Brain microvascular endothelial cell (primary cell): ENCODE measurements at regions not wholly inside any gene's neighbourhood (a gene's known extent, or its start where the extent isn't known, plus 50 kb on each side); places are given as distances from the start of the nearest gene placed in this dataset.

ENCODE experiments used
- DNase-seq: peaks from one replicate; pipeline ENCODE4 v3.0.0-alpha.2; 2020
- H3K27ac ChIP-seq: fragments of 250-450 bp; sonication (Bioruptor Pico); 2 replicates; pipeline ENCODE4 v1.5.1; 2020; ENCODE audit warnings: mild to moderate bottlenecking, moderate library complexity
- H3K27me3 ChIP-seq: fragments of 250-450 bp; sonication (Bioruptor Pico); replicated peaks from 2 replicates; pipeline ENCODE4 v1.5.1; 2020; ENCODE audit warnings: mild to moderate bottlenecking
- H3K36me3 ChIP-seq: fragments of 250-450 bp; sonication (Bioruptor Pico); replicated peaks from 2 replicates; pipeline ENCODE4 v1.5.1; 2020; ENCODE audit warnings: mild to moderate bottlenecking
- H3K4me3 ChIP-seq: 2 replicates; pipeline ENCODE4 v1.5.1; 2011; ENCODE audit warnings: low read depth, mild to moderate bottlenecking, control low read depth, low read length, moderate library complexity
- CTCF ChIP-seq: IDR thresholded peaks from 2 replicates; pipeline ENCODE4 v1.5.1; 2011; ENCODE audit warnings: low read depth, mild to moderate bottlenecking, moderate library complexity, low read length, control low read depth, inconsistent platforms; ENCODE audit errors: missing control alignments
- in situ Hi-C: cut with HindIII; loops from 2 replicates; pipeline ENCODE4 v1.10.0; 2017; ENCODE audit warnings: low sequenced_read_pairs, low pct_ligation_motif_present

GRCh38 chr22:49235463-49236300 is 592.0 kb downstream of the BRD1 start:
- Histone ChIP-seq H3K27me3 (no peaks in the 10 kb centered on the region), H3K4me3 (no peak overlapping the region), H3K27ac (no peak overlapping the region), H3K36me3 (no peaks in the 10 kb centered on the region)
- TF ChIP-seq CTCF: no peak
- DNase-seq: no peak
- in situ Hi-C loops: no loop called here

GRCh38 chr22:49234459-49234858 is 593.2 kb downstream of the BRD1 start:
- Histone ChIP-seq H3K4me3 (no peak overlapping the region), H3K36me3 (no peaks in the 10 kb centered on the region)

GRCh38 chr22:49233507-49234100 is 594.1 kb downstream of the BRD1 start:
- no peak for TF ChIP-seq CTCF
- H3K36me3 ChIP-seq: no peaks in the 10 kb centered on the region
- no peaks in the 10 kb centered on the region for H3K27me3 ChIP-seq
- in situ Hi-C loops: no loop called here
- H3K4me3 ChIP-seq: no peak overlapping the region
- no peak overlapping the region for H3K27ac ChIP-seq
- DNase-seq: no peak

More at GRCh38 chr22:49234459-49234858, 593.2 kb downstream of the BRD1 start:
- no peak overlapping the region for H3K27ac ChIP-seq
- no peak for DNase-seq
- no peak for TF ChIP-seq CTCF
- in situ Hi-C loops: no loop called here
- no peaks in the 10 kb centered on the region for H3K27me3 ChIP-seq

GRCh38 chr22:49232319-49233067 is 595.2 kb downstream of the BRD1 start:
- no peaks in the 10 kb centered on the region for H3K27me3 ChIP-seq
- H3K36me3 ChIP-seq: no peaks in the 10 kb centered on the region
- in situ Hi-C loops: no loop called here
- DNase-seq: no peak
- no peak overlapping the region for H3K27ac ChIP-seq
- TF ChIP-seq CTCF: no peak
- H3K4me3 ChIP-seq: no peak overlapping the region

GRCh38 chr22:49230194-49230577 is 597.5 kb downstream of the BRD1 start:
- no peak for DNase-seq

More at GRCh38 chr22:49230194-49230577, 597.5 kb downstream of the BRD1 start:
- Histone ChIP-seq H3K27me3 (no peaks in the 10 kb centered on the region), H3K36me3 (no peaks in the 10 kb centered on the region), H3K27ac (no peak overlapping the region), H3K4me3 (no peak overlapping the region)
- no peak for TF ChIP-seq CTCF
- in situ Hi-C loops: no loop called here
